Activated CD4-positive, alpha-beta T cell treated with anti-CD3 and anti-CD28 coated beads, Interleukin-2, amount 10 ng/mL, durations not matched to agents 7 days and 5 days (primary cell): ENCODE measurements at regions not wholly inside any gene's neighbourhood (a gene's known extent, or its start where the extent isn't known, plus 50 kb on each side); places are given as distances from the start of the nearest gene placed in this dataset.

Experiments used
- CTCF ChIA-PET: fragments of 350-600 bp; sonication (Branson Sonifier 250); formaldehyde crosslinking; loops from one replicate; lab custom pipeline; 2021; ENCODE audit warnings: antibody characterized with exemption; lab: Charles Lee
- POLR2A ChIA-PET: fragments of 350-600 bp; sonication (Branson Sonifier 250); formaldehyde crosslinking; loops from one replicate; lab custom pipeline; 2021; ENCODE audit warnings: antibody characterized with exemption; lab: Charles Lee
- DNase-seq: peaks from one replicate; pipeline ENCODE4 v3.0.0-alpha.2; 2020
- H3K27ac Mint-ChIP-seq: one replicate; pipeline ENCODE4 v1.8.0; 2021; ENCODE audit warnings: mild to moderate bottlenecking, moderate library complexity, mixed read lengths
- H3K27me3 Mint-ChIP-seq: one replicate; pipeline ENCODE4 v1.8.0; 2021; ENCODE audit warnings: mixed read lengths
- H3K36me3 Mint-ChIP-seq: one replicate; pipeline ENCODE4 v1.8.0; 2021; ENCODE audit warnings: low read depth, mixed read lengths
- H3K4me1 Mint-ChIP-seq: one replicate; pipeline ENCODE4 v1.8.0; 2021; ENCODE audit warnings: mixed read lengths
- H3K4me3 Mint-ChIP-seq: one replicate; pipeline ENCODE4 v1.8.0; 2021; ENCODE audit warnings: mild to moderate bottlenecking, moderate library complexity, mixed read lengths
- H3K9me3 Mint-ChIP-seq: one replicate; pipeline ENCODE4 v1.8.0; 2021; ENCODE audit warnings: mixed read lengths

DNA sequence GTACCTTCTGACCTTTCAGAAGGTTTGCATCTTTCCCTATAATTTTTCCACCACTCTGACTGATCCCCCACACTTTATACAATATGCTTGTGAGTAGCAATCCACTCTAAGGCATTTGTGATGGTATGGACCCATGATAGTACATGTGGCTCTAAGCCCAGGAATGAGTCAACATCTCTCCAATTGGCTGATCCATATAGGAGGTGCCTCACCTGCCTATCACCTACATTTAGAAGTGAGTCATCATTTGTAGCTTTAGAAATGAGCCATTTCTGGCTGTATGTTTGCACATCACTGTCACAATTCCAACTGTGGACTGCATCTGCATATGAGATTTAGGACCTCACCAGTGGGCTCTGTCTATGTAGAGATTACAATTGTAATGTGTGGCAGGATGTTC lies 133.1 kb upstream of the ZNF91 start:
- POLR2A ChIA-PET = no interaction called here
- Mint-ChIP-seq H3K9me3 (peaks cover 39% of the 10 kb centered on the region), H3K4me3 (no peak overlapping the region), H3K4me1 (no peaks in the 10 kb centered on the region), H3K27me3 (no peaks in the 10 kb centered on the region), H3K36me3 (no peaks in the 10 kb centered on the region), H3K27ac (no peak overlapping the region)
- CTCF ChIA-PET = no interaction called here
- no peak for DNase-seq

DNA sequence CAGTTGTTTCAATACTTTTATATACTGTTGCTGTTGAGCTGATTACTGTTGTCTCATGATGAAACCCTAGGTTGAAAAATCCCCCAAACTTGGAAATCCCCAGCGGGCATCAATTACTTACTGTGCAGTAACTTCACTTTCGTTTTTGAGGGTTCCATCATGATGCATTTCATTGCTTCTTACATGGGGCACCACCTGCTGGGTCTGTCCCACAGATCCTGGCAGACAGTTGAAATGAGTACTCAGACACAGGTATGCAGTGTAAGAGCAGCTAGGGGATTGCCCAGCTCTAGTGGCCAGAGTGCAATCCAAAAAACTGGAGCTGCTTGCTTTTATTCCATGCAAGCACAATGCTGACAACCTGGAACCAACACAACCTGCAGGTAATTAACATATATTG lies 132.5 kb upstream of the ZNF91 start:
- no peaks in the 10 kb centered on the region for H3K36me3 Mint-ChIP-seq
- H3K27ac Mint-ChIP-seq = no peak overlapping the region
- H3K4me3 Mint-ChIP-seq = no peak overlapping the region
- ChIA-PET POLR2A (no interaction called here), CTCF (no interaction called here)
- no peaks in the 10 kb centered on the region for H3K27me3 Mint-ChIP-seq
- H3K9me3 Mint-ChIP-seq = peaks cover 40% of the 10 kb centered on the region
- no peaks in the 10 kb centered on the region for H3K4me1 Mint-ChIP-seq
- DNase-seq = no peak

DNA sequence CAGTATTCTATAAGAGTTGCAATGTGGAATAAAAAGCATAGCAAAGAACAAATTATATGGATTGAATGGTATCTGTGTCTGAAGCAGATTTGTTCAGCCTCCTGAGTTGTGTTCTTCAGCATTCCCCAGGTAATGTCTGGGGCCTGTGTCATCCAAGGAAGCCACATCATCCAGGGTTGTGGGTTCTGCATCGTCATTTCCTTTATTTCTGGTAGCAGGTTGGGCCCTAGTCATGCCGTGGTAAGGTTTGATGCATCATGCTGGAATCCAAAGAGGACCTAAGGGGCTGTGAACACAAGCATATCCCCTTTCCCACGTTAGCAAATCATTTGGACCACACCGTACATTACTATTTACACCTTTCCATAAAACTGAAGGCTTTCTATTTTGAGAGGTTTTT lies 131.0 kb upstream of the ZNF91 start:
- Mint-ChIP-seq H3K27ac (no peak overlapping the region), H3K9me3 (peaks cover 39% of the 10 kb centered on the region)
- POLR2A ChIA-PET = no interaction called here

DNA sequence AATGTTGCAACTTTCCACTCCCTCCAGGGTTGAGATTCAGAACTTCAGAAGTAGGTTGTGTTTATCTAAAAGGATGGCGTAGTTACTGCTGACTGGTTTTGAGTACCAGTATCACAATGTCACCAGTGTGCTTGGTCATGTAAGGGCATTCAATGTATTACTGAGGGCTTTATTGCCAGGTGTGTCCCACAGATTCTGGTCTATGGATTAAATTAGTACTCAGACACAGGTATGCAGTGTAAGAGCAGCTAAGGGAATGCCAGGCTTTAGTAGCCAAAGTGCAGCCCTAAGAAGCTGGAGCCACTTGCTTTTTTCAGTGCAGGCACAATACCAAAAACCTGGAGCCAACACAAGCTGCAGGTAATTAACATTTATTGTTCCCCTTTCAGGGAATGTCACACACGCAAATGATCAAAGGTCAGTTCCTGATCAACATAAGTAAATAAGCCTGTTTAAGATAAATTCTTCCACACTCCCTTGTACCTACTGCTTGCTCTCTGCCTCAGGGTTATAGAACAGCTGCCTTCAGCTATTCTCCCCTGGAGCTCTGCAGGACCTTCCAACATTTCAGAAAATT lies 130.1 kb upstream of the ZNF91 start:
- ChIA-PET CTCF (no interaction called here), POLR2A (no interaction called here)
- no peak for DNase-seq
- Mint-ChIP-seq H3K27me3 (no peaks in the 10 kb centered on the region), H3K4me3 (no peak overlapping the region), H3K9me3 (peaks cover 42% of the 10 kb centered on the region), H3K36me3 (no peaks in the 10 kb centered on the region), H3K27ac (no peak overlapping the region), H3K4me1 (no peaks in the 10 kb centered on the region)

More for the DNA sequence above, 131.0 kb upstream of the ZNF91 start:
- H3K4me3 Mint-ChIP-seq = no peak overlapping the region
- no peaks in the 10 kb centered on the region for H3K36me3 Mint-ChIP-seq
- no peaks in the 10 kb centered on the region for H3K27me3 Mint-ChIP-seq
- H3K4me1 Mint-ChIP-seq = no peaks in the 10 kb centered on the region
- CTCF ChIA-PET = no interaction called here
- DNase-seq = no peak

DNA sequence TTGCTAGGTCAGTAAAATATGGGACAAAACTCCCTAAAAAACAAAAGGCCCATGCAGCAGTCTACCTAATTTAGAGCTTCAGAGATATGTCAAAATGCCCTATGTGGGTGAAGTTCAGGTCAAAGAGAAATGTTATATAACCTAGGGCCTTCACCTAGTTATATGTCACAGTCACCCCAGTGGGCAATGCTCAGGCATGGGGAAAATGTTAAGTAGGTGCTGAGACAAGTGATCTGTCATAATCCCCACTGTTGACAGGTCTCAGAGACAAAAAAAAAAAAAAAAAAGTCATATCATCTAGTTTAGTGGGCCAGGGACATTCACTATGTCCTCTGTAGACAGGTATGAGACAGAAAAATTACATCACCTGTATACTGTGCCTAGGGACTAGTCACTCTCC lies 128.6 kb upstream of the ZNF91 start:
- Mint-ChIP-seq H3K4me1 (no peaks in the 10 kb centered on the region), H3K9me3 (peaks cover 37% of the 10 kb centered on the region), H3K36me3 (no peaks in the 10 kb centered on the region), H3K27me3 (no peaks in the 10 kb centered on the region), H3K4me3 (no peak overlapping the region), H3K27ac (no peak overlapping the region)
- CTCF ChIA-PET = no interaction called here
- no peak for DNase-seq
- POLR2A ChIA-PET = no interaction called here

DNA sequence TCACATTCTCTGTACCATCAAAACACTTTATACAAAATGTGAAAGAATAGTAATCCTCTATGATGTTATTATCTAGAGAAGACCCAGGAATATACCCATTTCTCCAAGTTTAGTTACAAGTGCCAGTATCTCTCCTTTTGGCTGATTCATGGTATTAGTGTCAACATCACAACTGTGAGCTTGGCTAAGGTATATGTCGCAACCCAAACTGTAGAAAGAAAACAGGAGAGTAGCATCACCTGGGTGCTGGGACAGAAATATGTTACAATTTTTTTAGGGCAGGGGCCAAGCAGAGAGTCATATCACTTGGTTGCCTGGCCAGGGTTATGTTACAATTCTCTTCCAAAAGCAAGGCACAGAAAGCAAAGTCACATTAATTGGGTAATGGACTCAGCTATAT lies 127.2 kb upstream of the ZNF91 start:
- ChIA-PET POLR2A (no interaction called here), CTCF (no interaction called here)
- no peak overlapping the region for H3K27ac Mint-ChIP-seq
- no peaks in the 10 kb centered on the region for H3K4me1 Mint-ChIP-seq
- H3K27me3 Mint-ChIP-seq = no peaks in the 10 kb centered on the region
- DNase-seq = no peak
- no peaks in the 10 kb centered on the region for H3K36me3 Mint-ChIP-seq
- peaks cover 30% of the 10 kb centered on the region for H3K9me3 Mint-ChIP-seq
- no peak overlapping the region for H3K4me3 Mint-ChIP-seq

DNA sequence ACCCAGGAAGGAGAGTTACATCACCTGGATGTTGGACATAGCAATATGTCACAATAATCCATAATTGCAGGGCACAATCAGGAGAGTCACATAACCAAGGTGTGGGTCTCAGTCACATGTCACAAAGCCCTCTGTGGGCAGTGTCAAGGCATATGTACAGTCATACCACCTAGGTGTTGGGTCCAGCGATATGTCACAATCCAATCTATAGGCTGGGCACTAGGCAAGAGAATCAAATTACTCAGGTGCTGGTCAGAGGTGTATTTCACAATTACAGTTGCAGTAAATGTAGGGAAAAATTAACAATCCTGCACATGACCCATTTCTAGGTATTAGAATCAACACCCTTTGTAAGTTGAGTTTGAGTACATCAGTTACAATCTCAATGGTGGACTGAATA lies 126.2 kb upstream of the ZNF91 start:
- no peak for DNase-seq
- no peaks in the 10 kb centered on the region for H3K27me3 Mint-ChIP-seq
- no peak overlapping the region for H3K4me3 Mint-ChIP-seq
- peaks cover 32% of the 10 kb centered on the region for H3K9me3 Mint-ChIP-seq
- H3K4me1 Mint-ChIP-seq = no peaks in the 10 kb centered on the region
- H3K36me3 Mint-ChIP-seq = no peaks in the 10 kb centered on the region
- POLR2A ChIA-PET = no interaction called here
- no peak overlapping the region for H3K27ac Mint-ChIP-seq
- CTCF ChIA-PET = no interaction called here

DNA sequence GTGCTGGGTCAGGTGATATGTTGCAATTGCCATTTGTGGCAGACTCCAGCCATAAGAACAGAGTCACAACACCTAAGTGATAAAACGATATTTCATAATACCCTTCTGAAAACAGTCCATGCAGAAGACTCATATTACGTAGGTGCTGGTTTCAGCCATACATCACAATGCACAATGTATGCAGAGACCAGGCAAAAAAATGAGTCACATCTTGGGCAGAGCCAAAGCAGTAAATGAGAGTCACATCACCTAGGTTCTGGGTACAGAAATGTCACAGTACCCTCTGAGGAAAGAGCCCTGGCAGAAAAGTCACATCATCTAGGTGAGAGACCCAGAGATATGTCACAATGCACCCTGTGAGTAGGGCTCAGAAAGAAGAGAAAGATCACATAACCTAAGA lies 125.2 kb upstream of the ZNF91 start:
- Mint-ChIP-seq H3K4me3 (no peak overlapping the region), H3K36me3 (no peaks in the 10 kb centered on the region), H3K27ac (no peak overlapping the region), H3K27me3 (no peaks in the 10 kb centered on the region), H3K9me3 (peaks cover 28% of the 10 kb centered on the region), H3K4me1 (no peaks in the 10 kb centered on the region)
- no peak for DNase-seq
- ChIA-PET POLR2A (no interaction called here), CTCF (no interaction called here)

DNA sequence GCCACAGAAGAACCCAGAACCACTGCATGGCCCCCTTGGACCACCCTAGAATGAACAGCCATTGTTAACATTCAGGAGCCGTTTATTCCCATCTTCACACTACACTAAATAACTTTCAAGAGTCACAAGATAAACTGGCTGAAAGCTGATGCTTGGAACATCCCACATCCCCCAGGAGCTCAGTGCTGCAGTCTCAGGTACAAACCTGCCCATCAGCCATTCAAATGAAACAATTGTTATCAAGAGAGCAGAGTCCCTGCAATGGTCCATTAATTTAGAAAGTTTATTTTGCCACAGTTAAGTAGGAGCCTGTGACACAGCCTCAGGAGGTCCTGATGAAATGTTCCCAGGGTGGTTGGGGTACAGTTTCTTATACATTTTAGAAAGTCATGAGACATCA lies 123.8 kb upstream of the ZNF91 start:
- CTCF ChIA-PET = no interaction called here
- POLR2A ChIA-PET = no interaction called here

DNA sequence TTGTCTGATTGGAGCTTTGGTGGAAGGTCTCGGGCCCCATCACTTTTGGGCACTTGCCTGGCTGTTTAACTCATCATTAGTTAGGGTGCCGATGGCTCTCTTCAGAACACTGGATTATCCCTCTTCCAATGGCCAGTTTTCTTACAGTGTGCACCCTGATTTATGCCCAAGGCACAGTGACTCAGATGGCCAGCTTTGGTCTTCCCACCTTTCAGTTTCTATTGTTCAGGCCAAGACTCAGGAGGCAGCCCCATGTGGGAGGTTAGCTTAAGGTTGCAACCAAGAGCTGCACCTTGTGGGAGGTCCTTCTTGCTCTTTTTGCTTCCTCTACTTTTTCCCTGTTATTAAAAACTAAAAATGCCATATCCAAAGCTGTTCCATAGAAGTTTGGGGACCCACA lies 121.0 kb upstream of the ZNF91 start:
- Mint-ChIP-seq H3K36me3 (no peaks in the 10 kb centered on the region), H3K27ac (no peak overlapping the region), H3K9me3 (peaks cover 16% of the 10 kb centered on the region), H3K4me1 (no peaks in the 10 kb centered on the region), H3K27me3 (no peaks in the 10 kb centered on the region), H3K4me3 (no peak overlapping the region)
- DNase-seq = no peak
- ChIA-PET POLR2A (no interaction called here), CTCF (no interaction called here)

More for the DNA sequence above, 123.8 kb upstream of the ZNF91 start:
- Mint-ChIP-seq H3K4me1 (no peaks in the 10 kb centered on the region), H3K9me3 (peaks cover 20% of the 10 kb centered on the region), H3K4me3 (no peak overlapping the region), H3K36me3 (no peaks in the 10 kb centered on the region), H3K27ac (no peak overlapping the region), H3K27me3 (no peaks in the 10 kb centered on the region)
- no peak for DNase-seq

DNA sequence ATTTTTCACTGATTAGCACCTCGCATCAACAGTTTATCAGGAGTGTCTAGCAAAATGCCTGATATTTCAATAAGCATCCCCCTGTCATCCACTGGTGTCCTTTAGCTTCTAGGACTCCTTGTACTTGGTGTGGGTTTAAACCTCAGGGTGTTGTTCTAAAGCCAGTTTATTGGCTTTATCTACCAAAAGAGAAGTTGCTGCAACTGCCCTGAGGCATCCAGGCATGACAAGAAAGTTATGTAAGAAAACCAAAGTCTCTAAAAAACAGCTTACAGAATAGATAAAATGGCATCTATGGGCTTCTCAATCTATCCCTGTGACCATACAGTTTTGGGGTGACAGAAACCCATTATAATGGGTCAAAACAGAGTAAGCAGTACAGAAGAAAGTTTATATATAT lies 120.3 kb upstream of the ZNF91 start:
- ChIA-PET POLR2A (no interaction called here), CTCF (no interaction called here)
- no peak overlapping the region for H3K4me3 Mint-ChIP-seq
- no peaks in the 10 kb centered on the region for H3K27me3 Mint-ChIP-seq
- no peaks in the 10 kb centered on the region for H3K4me1 Mint-ChIP-seq
- H3K36me3 Mint-ChIP-seq = no peaks in the 10 kb centered on the region
- no peak for DNase-seq
- H3K27ac Mint-ChIP-seq = no peak overlapping the region
- peaks cover 14% of the 10 kb centered on the region for H3K9me3 Mint-ChIP-seq

DNA sequence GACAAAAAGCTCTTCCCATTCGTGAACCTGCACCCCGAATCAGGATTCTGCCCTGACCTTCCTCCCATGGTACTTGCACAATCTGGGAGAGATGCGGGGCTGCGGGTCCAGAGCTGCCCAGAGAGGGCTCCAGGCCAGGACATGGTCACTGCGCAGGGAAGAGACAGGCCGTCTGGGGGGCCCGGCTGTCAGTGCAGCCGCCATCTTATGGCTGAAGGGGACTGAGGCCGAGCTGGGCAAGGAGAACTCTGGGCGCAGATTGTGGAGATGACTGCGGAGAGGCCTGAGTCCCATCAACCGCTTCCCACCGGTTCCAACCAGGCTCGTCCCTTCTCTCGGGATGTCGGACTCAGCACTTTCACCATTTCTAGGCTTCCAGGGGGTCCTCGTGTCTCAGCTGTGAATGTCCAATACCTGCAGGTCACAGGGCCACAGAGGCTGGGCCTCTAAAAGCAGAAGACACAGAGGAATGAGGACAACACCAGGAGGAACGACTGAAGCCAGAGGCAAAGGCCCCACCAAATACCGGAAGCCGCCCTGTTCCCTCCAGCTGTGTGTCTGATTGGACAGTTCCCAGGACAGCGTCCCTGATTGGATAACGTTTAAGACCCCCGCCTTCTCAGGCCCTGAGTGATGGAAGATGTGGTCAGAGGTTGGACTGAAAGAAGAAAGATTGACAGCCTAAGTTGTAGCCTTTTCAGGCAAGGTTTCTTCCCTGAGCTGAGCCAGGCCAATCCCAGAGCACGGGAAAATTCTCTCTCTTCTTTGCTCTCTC lies 117.1 kb upstream of the ZNF91 start:
- Mint-ChIP-seq H3K27me3 (no peaks in the 10 kb centered on the region), H3K36me3 (no peaks in the 10 kb centered on the region), H3K4me3 (no peak overlapping the region), H3K9me3 (peaks cover 12% of the 10 kb centered on the region), H3K27ac (no peak overlapping the region), H3K4me1 (no peaks in the 10 kb centered on the region)
- CTCF ChIA-PET = no interaction called here
- no peak for DNase-seq
- POLR2A ChIA-PET = no interaction called here

DNA sequence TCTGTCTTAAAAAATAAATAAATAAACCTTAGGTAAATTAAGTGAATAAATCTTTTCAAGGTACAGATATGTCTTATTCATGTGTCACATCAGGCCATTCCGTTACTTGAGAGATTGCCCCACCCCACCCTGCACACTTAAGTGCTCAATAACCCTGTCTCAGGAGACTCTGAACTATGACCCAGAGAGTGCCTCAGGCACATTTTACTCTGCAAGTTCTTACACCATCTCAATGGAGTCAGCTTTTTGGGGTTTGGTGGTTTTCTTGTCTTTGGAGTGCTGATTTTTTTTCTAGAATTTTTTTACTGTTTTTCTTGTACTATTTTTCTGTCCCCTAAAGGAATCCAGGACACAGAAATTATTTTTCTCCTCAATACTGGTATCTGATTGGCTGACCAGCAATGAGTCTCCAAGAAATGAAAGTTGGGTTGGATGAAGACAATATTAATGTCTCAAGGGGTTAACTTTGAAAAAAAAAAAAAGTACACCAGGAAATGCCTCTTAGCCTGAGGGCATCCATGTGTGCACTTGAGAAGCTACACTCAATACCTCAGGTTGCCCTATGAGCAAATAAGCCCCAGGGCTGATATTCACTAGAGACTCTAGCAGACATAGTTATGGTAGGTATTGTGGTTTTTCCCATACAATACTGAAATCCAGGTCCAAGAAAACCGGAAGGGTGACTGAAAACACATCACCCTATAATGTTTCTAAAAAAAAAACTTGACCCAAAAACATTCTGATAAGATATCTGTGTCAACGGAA lies 114.6 kb upstream of the ZNF91 start:
- H3K27ac Mint-ChIP-seq = no peak overlapping the region
- ChIA-PET POLR2A (no interaction called here), CTCF (no interaction called here)

More for the DNA sequence above, 114.6 kb upstream of the ZNF91 start:
- DNase-seq = no peak
- Mint-ChIP-seq H3K4me1 (no peaks in the 10 kb centered on the region), H3K9me3 (peaks cover 9% of the 10 kb centered on the region), H3K4me3 (no peak overlapping the region), H3K27me3 (no peaks in the 10 kb centered on the region), H3K36me3 (no peaks in the 10 kb centered on the region)
